Neural cell (in vitro differentiated cells): ENCODE measurements at regions not wholly inside any gene's neighbourhood (a gene's known extent, or its start where the extent isn't known, plus 50 kb on each side); places are given as distances from the start of the nearest gene placed in this dataset.

Experiments
- H2AFZ ChIP-seq: fragments of 200-600, 300-800 bp; sonication (generic), shearing (Covaris generic); 2 replicates; pipeline ENCODE4 v1.6.0; 2014; ENCODE audit warnings: low read depth, mild to moderate bottlenecking, antibody characterized with exemption, low read length, moderate library complexity
- H3F3A ChIP-seq: fragments of 200-600 bp; shearing (Covaris generic); 2 replicates; pipeline ENCODE4 v1.6.1; 2016; ENCODE audit warnings: mild to moderate bottlenecking, moderate library complexity, mixed read lengths, antibody characterized with exemption, low read length; ENCODE audit not compliant: insufficient read depth, poor library complexity, severe bottlenecking
- H3K27ac ChIP-seq: fragments of 200-600, 300-800 bp; sonication (generic), shearing (Covaris generic); 2 replicates; pipeline ENCODE4 v1.5.1; 2014; ENCODE audit warnings: mild to moderate bottlenecking, low read length, moderate library complexity
- H3K27me3 ChIP-seq: fragments of 300-800, 200-600 bp; sonication (generic), shearing (Covaris generic); 2 replicates; pipeline ENCODE4 v1.6.0; 2014; ENCODE audit warnings: mild to moderate bottlenecking, low read depth, low read length, moderate library complexity; ENCODE audit not compliant: insufficient read depth
- H3K36me3 ChIP-seq: fragments of 300-800, 200-600 bp; sonication (generic), shearing (Covaris generic); 2 replicates; pipeline ENCODE4 v1.5.1; 2014; ENCODE audit warnings: mild to moderate bottlenecking, antibody characterized with exemption, low read length, moderate library complexity; ENCODE audit not compliant: insufficient read depth
- H3K4me2 ChIP-seq: fragments of 300-800, 200-600 bp; sonication (generic), shearing (Covaris generic); 2 replicates; pipeline ENCODE4 v1.6.0; 2014; ENCODE audit warnings: mild to moderate bottlenecking, low read length
- H3K4me3 ChIP-seq: fragments of 300-800, 200-600 bp; sonication (generic), shearing (Covaris generic); 2 replicates; pipeline ENCODE4 v1.5.1; 2014; ENCODE audit warnings: mild to moderate bottlenecking, low read length, moderate library complexity
- H3K79me2 ChIP-seq: fragments of 200-600 bp; shearing (Covaris generic); replicated peaks from 2 replicates; pipeline ENCODE4 v1.6.0; 2014; ENCODE audit warnings: mild to moderate bottlenecking, low read length, moderate library complexity; ENCODE audit not compliant: insufficient read depth
- H3K9ac ChIP-seq: fragments of 300-800, 200-600 bp; sonication (generic), shearing (Covaris generic); 2 replicates; pipeline ENCODE4 v1.6.1; 2016; ENCODE audit warnings: mild to moderate bottlenecking, low read length, mixed read lengths
- H3K9me2 ChIP-seq: fragments of 200-600 bp; shearing (Covaris generic); 2 replicates; pipeline ENCODE4 v1.6.1; 2016; ENCODE audit warnings: mild to moderate bottlenecking, low read length, mixed read lengths; ENCODE audit not compliant: insufficient read depth
- H3K9me3 ChIP-seq: fragments of 200-600, 300-800 bp; sonication (generic), shearing (Covaris generic); 2 replicates; pipeline ENCODE4 v1.6.1; 2016; ENCODE audit warnings: mild to moderate bottlenecking, mixed run types, low read length, moderate library complexity, mixed read lengths
- H4K20me1 ChIP-seq: fragments of 200-600 bp; shearing (Covaris generic); 2 replicates; pipeline ENCODE4 v1.6.1; 2016; ENCODE audit warnings: mild to moderate bottlenecking, mixed run types; ENCODE audit not compliant: insufficient read depth
- EP300 ChIP-seq: fragments of 450-650 bp; conservative IDR thresholded peaks from 2 replicates; pipeline ENCODE4 v1.6.1; 2014; ENCODE audit warnings: antibody characterized with exemption, mild to moderate bottlenecking, moderate library complexity; ENCODE audit not compliant: poor library complexity, severe bottlenecking
- EZH2 ChIP-seq: fragments of 200-600, 300-800 bp; shearing (Covaris generic), sonication (generic); IDR thresholded peaks from 2 replicates; pipeline ENCODE4 v1.6.1; 2014; ENCODE audit warnings: antibody characterized with exemption, low read length, borderline replicate concordance, mild to moderate bottlenecking; ENCODE audit not compliant: insufficient read depth, poor library complexity, severe bottlenecking
- POLR2AphosphoS5 ChIP-seq: IDR thresholded peaks from 2 replicates; pipeline ENCODE4 v1.6.1; 2012
- RAD21 ChIP-seq: fragments of 450-650 bp; conservative IDR thresholded peaks from 2 replicates; pipeline ENCODE4 v1.6.1; 2014; ENCODE audit warnings: antibody characterized with exemption, mild to moderate bottlenecking, moderate library complexity
- SMC3 ChIP-seq: fragments of 450-650 bp; conservative IDR thresholded peaks from 2 replicates; pipeline ENCODE4 v1.6.1; 2014; ENCODE audit warnings: antibody characterized with exemption, mild to moderate bottlenecking, moderate library complexity; ENCODE audit not compliant: poor library complexity
- TAF1 ChIP-seq: IDR thresholded peaks from 2 replicates; pipeline ENCODE4 v1.6.1; 2012; ENCODE audit warnings: low read depth
- TF ChIP-seq, protein P1 (sequence below): IDR thresholded peaks from 2 replicates; pipeline ENCODE4 v1.6.1; 2012; ENCODE audit warnings: borderline replicate concordance

DNA sequence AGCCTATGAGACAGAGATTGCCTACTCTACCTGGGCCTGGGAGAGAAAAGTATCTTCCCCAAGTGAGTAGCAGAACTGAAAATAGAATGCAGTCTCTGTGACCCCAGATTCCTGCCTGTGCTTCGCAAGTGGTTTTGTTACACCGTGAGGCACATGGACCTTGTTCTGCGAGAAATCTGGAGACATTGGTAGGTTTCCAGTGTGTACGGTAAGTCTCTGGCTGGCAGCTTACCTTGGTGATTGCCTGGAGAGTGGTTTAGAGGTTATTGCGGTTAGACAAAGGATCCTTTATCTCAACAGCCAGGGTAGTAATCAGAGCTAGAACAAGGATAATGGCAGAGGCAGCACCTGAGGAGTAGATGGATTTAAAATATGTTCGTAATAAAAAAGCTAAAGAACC lies 606.0 kb upstream of the GCFC2 start:
- no peaks in the 10 kb centered on the region for H3K79me2 ChIP-seq
- H3K9me2 ChIP-seq, result no peaks in the 10 kb centered on the region
- no peaks in the 10 kb centered on the region for H3K27me3 ChIP-seq
- H2AFZ ChIP-seq, result no peak overlapping the region
- no peaks in the 10 kb centered on the region for H3K36me3 ChIP-seq
- H3K27ac ChIP-seq, result no peak overlapping the region
- H3K9ac ChIP-seq, result no peak overlapping the region
- H3K4me3 ChIP-seq, result no peak overlapping the region
- no peaks in the 10 kb centered on the region for H3F3A ChIP-seq
- no peak for TF ChIP-seq TAF1
- H3K4me2 ChIP-seq, result no peak overlapping the region
- no peaks in the 10 kb centered on the region for H3K9me3 ChIP-seq
- no peaks in the 10 kb centered on the region for H4K20me1 ChIP-seq

DNA sequence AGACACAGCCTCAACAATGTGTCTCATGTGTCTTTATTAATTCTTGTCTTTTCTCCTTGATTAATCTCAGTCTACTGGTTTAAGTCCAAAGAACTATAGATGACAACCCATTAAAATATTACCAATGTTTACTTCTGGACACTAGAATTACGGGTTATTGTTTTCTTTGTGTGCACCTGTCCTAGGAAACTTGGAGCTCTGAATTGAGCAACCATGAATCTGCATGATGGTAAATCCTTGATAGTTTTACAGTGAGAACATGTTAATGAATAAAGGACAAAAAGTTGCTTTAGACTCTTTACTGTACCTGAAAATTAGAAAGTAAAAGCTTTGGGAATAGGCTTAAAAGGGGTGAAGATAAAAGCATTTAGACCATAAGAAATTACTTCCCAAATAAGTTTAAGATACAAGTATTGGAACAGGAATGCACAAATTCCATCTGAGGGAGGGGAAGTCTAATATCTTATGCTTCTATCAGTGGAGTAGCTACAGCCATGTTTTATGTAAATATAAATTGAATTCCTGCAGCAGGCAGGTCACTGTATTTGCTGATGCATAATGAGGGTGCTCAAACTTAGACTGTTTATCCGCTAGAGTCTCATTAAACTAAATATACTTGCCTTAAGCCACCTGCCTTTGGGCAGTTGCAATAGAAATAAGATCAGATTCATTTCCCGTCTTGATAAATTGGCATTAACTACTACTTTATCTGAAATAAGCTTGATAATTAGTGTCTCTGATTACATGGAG lies 603.7 kb upstream of the GCFC2 start:
- Histone ChIP-seq H3K27me3 (no peaks in the 10 kb centered on the region), H3K9me2 (no peaks in the 10 kb centered on the region), H4K20me1 (no peaks in the 10 kb centered on the region), H3K4me2 (no peak overlapping the region), H2AFZ (no peak overlapping the region), H3K4me3 (no peak overlapping the region), H3F3A (no peaks in the 10 kb centered on the region), H3K27ac (no peak overlapping the region), H3K9ac (no peak overlapping the region), H3K36me3 (no peaks in the 10 kb centered on the region), H3K9me3 (no peaks in the 10 kb centered on the region), H3K79me2 (no peaks in the 10 kb centered on the region)
- TF ChIP-seq SMC3 (no peak), RAD21 (no peak)

DNA sequence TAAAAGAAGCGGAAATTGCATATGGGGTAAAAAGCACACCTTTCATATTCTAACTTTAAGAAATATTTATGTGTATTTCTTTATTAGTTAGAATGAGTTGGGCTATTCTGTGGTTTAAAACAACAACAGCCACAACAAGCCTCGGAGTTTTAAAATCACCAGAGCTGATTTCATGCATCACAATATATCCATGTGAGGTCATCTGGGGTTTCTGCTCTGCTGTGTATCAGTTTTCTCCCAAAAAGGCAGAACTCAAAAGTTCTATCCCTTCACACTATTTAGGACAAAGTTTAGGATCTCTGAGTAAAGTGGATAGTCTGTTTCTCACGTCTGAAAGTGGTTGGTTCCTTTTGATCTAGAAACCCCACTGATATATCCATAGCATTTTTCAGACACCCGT lies 601.5 kb upstream of the GCFC2 start:
- no peaks in the 10 kb centered on the region for H3K9me3 ChIP-seq
- no peaks in the 10 kb centered on the region for H4K20me1 ChIP-seq
- H3K4me3 ChIP-seq, result no peak overlapping the region
- no peaks in the 10 kb centered on the region for H3K79me2 ChIP-seq
- no peaks in the 10 kb centered on the region for H3K9me2 ChIP-seq
- no peak overlapping the region for H3K4me2 ChIP-seq
- no peaks in the 10 kb centered on the region for H3F3A ChIP-seq
- H3K27me3 ChIP-seq, result no peaks in the 10 kb centered on the region
- no peak overlapping the region for H2AFZ ChIP-seq
- no peak overlapping the region for H3K9ac ChIP-seq
- no peak overlapping the region for H3K27ac ChIP-seq
- TF ChIP-seq POLR2AphosphoS5 (no peak), TAF1 (no peak), EP300 (no peak), SMC3 (no peak), EZH2 (no peak)
- TF ChIP-seq, protein P1, sequence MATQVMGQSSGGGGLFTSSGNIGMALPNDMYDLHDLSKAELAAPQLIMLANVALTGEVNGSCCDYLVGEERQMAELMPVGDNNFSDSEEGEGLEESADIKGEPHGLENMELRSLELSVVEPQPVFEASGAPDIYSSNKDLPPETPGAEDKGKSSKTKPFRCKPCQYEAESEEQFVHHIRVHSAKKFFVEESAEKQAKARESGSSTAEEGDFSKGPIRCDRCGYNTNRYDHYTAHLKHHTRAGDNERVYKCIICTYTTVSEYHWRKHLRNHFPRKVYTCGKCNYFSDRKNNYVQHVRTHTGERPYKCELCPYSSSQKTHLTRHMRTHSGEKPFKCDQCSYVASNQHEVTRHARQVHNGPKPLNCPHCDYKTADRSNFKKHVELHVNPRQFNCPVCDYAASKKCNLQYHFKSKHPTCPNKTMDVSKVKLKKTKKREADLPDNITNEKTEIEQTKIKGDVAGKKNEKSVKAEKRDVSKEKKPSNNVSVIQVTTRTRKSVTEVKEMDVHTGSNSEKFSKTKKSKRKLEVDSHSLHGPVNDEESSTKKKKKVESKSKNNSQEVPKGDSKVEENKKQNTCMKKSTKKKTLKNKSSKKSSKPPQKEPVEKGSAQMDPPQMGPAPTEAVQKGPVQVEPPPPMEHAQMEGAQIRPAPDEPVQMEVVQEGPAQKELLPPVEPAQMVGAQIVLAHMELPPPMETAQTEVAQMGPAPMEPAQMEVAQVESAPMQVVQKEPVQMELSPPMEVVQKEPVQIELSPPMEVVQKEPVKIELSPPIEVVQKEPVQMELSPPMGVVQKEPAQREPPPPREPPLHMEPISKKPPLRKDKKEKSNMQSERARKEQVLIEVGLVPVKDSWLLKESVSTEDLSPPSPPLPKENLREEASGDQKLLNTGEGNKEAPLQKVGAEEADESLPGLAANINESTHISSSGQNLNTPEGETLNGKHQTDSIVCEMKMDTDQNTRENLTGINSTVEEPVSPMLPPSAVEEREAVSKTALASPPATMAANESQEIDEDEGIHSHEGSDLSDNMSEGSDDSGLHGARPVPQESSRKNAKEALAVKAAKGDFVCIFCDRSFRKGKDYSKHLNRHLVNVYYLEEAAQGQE, result no peak
- no peaks in the 10 kb centered on the region for H3K36me3 ChIP-seq
